ENCODE measurements at regions not wholly inside any gene's neighbourhood (a gene's known extent, or its start where the extent isn't known, plus 50 kb on each side); places are given as distances from the start of the nearest gene placed in this dataset.

- intact Hi-C loops (cut with micrococcal nuclease; ENCODE audit: unreplicated experiment) = loop anchor here (5.0 kb wide), 1 partner anchor 87 kb away; no protein-coding TSS in a partner anchor
- H3K9me3 ChIP-seq (ENCODE audit: insufficient read depth, low read depth) = 0 out of 2 replicates have a peak, but pooled peaks cover 4% of the 10 kb centered on the region
- no peaks in the 10 kb centered on the region for H3K36me3 ChIP-seq (ENCODE audit: low read depth)
- TF ChIP-seq EZH2 (IDR thresholded peaks at IDR 0.05; ENCODE audit: low read depth) = no peak
- TF ChIP-seq CTCF (conservative IDR thresholded peaks at IDR 0.05) = no peak
- POLR2A ChIA-PET (ENCODE audit: unreplicated experiment) = interaction anchor here (0.6 kb wide), 1 partner anchor 39 kb away, joined by 5 read pairs; no protein-coding TSS in a partner anchor
- no peak overlapping the region for H2AFZ ChIP-seq
- H3K9me2 ChIP-seq (ENCODE audit: insufficient read depth) = no peaks in the 10 kb centered on the region
- no peak overlapping the region for H3K27ac ChIP-seq
- DNase-seq = no peak
- 0 out of 2 replicates have a peak overlapping the region, but pooled peaks have one; percentile 38 for H3K4me2 ChIP-seq
- no peaks in the 10 kb centered on the region for H4K20me1 ChIP-seq (ENCODE audit: insufficient read depth)
- BruUV-seq (replicated peaks) = no TSS peak
- peaks cover 7% of the 10 kb centered on the region; the same call in 1 of the 2 replicates for H3F3A ChIP-seq (ENCODE audit: insufficient read depth, low read depth)
- H3K4me1 ChIP-seq (replicated peaks; ENCODE audit: insufficient read depth) = peaks cover 17% of the 10 kb centered on the region
- H3K27me3 ChIP-seq (ENCODE audit: insufficient read depth, low read depth) = no peaks in the 10 kb centered on the region
- no peak overlapping the region for H3K4me3 ChIP-seq
- CTCF ChIA-PET = no interaction called here
- no peaks in the 10 kb centered on the region for H3K79me2 ChIP-seq (ENCODE audit: low read depth)
Measured at GRCh38 chr2:19775315-19775714, 126.5 kb downstream of the TTC32 start.

DNA sequence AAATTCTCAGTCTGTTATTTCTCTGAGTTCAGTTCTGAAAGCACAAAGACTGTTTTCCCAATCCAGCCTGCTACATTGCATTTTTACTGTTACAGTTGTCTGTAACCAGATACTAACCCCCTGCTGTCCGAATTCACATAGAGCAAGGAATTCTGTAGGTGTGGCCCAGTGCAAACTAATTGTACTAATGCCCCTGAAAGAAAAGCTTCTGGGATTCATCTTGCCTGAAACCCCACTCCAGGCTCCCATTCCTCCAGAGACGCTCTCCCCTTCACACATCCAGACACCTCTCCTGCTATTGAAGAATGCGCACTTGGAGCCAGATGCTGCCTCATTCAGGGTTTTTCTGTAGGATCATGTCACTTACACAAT lies 127.0 kb downstream of the TTC32 start:
- H3K27ac ChIP-seq = peak overlapping the region; percentile 42
- CTCF ChIA-PET = no interaction called here
- TF ChIP-seq CTCF (conservative IDR thresholded peaks at IDR 0.05) = no peak
- no peak for TF ChIP-seq EZH2 (IDR thresholded peaks at IDR 0.05; ENCODE audit: low read depth)
- peak overlapping the region; percentile 38 for H3K4me2 ChIP-seq
- BruUV-seq (replicated peaks) = no TSS peak
- no peak overlapping the region for H2AFZ ChIP-seq
- H3F3A ChIP-seq (ENCODE audit: insufficient read depth, low read depth) = peaks cover 7% of the 10 kb centered on the region; the same call in 1 of the 2 replicates
- no peaks in the 10 kb centered on the region for H4K20me1 ChIP-seq (ENCODE audit: insufficient read depth)
- H3K9me2 ChIP-seq (ENCODE audit: insufficient read depth) = no peaks in the 10 kb centered on the region
- POLR2A ChIA-PET (ENCODE audit: unreplicated experiment) = interaction anchor here (0.6 kb wide), 1 partner anchor 39 kb away, joined by 5 read pairs; no protein-coding TSS in a partner anchor
- intact Hi-C loops (cut with micrococcal nuclease; ENCODE audit: unreplicated experiment) = loop anchor here (5.0 kb wide), 1 partner anchor 88 kb away; no protein-coding TSS in a partner anchor
- H3K4me1 ChIP-seq (replicated peaks; ENCODE audit: insufficient read depth) = peaks cover 17% of the 10 kb centered on the region
- no peaks in the 10 kb centered on the region for H3K79me2 ChIP-seq (ENCODE audit: low read depth)
- H3K9me3 ChIP-seq (ENCODE audit: insufficient read depth, low read depth) = 0 out of 2 replicates have a peak, but pooled peaks cover 4% of the 10 kb centered on the region
- no peaks in the 10 kb centered on the region for H3K27me3 ChIP-seq (ENCODE audit: insufficient read depth, low read depth)
- no peak overlapping the region for H3K4me3 ChIP-seq
- DNase-seq = peak in 1 of 2 experiments; percentile 20
- no peaks in the 10 kb centered on the region for H3K36me3 ChIP-seq (ENCODE audit: low read depth)

GRCh38 chr2:19772981-19773380 lies 128.8 kb downstream of the TTC32 start:
- Histone ChIP-seq H3K27ac (no peak overlapping the region), H2AFZ (no peak overlapping the region), H3K4me3 (no peak overlapping the region), H3K4me2 (no peak overlapping the region), H3K4me1 (replicated peaks; ENCODE audit: insufficient read depth) (peaks cover 17% of the 10 kb centered on the region), H3K9me2 (ENCODE audit: insufficient read depth) (no peaks in the 10 kb centered on the region), H3F3A (ENCODE audit: insufficient read depth, low read depth) (peaks cover 7% of the 10 kb centered on the region; the same call in 1 of the 2 replicates), H3K36me3 (ENCODE audit: low read depth) (0 out of 2 replicates have a peak, but pooled peaks cover 5% of the 10 kb centered on the region), H3K79me2 (ENCODE audit: low read depth) (0 out of 2 replicates have a peak, but pooled peaks cover 2% of the 10 kb centered on the region), H3K27me3 (ENCODE audit: insufficient read depth, low read depth) (no peaks in the 10 kb centered on the region), H4K20me1 (ENCODE audit: insufficient read depth) (no peaks in the 10 kb centered on the region), H3K9me3 (ENCODE audit: insufficient read depth, low read depth) (0 out of 2 replicates have a peak, but pooled peaks cover 4% of the 10 kb centered on the region)
- DNase-seq = no peak
- no TSS peak for BruUV-seq (replicated peaks)
- no peak for TF ChIP-seq EZH2 (IDR thresholded peaks at IDR 0.05; ENCODE audit: low read depth)
- TF ChIP-seq CTCF (conservative IDR thresholded peaks at IDR 0.05) = no peak
- intact Hi-C loops (cut with micrococcal nuclease; ENCODE audit: unreplicated experiment) = no loop called here
- POLR2A ChIA-PET (ENCODE audit: unreplicated experiment) = no interaction called here
- CTCF ChIA-PET = interaction anchor here (0.7 kb wide), 2 partner anchors 11 to 468 kb away, joined by 4 read pairs; no protein-coding TSS in a partner anchor
